Sciatic nerve (tissue), 2 donors: ENCODE measurements at regions not wholly inside any gene's neighbourhood (a gene's known extent, or its start where the extent isn't known, plus 50 kb on each side); places are given as distances from the start of the nearest gene placed in this dataset.

Experiments used
- ATAC-seq: fragments of 200-7000 bp; cut with Tn5 transposase; one replicate; pipeline ENCODE4 v1.9.1; 2020; ENCODE audit warnings: mild to moderate bottlenecking, moderate library complexity
- DNase-seq: peaks from one replicate; pipeline ENCODE4 v3.0.0-alpha.2; 2020; ENCODE audit warnings: low spot score
- intact Hi-C: fragments of 100-400 bp; cut with DNase I; formaldehyde crosslinking; loops from one replicate; pipeline ENCODE4 v1.14.2; 2022
- donor health status: DM: no; HTN: no; CAD: no.
- donor health status: DM: no; HTN: no; CAD: no.

DNA sequence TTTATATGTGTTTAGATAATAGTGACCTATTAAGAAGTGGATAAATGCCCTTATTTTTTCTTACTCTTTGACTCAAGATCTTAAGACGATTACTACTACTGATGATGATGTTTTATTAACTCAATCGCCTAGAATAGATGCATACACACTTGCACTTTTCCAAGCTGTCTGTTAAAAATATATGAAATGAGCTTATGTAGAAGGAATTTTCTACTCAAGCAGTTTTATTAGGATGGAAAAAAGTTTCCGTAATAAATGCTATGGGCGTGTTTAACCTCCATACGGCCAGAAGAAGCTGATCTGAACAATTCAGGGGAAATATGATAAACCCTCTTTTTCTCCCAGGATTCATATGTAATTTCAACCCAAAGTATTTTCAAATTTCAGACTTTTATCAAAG is 455.7 kb upstream of the MPDZ start:
- intact Hi-C loops, result no loop called here
- no peak for ATAC-seq
- no peak for DNase-seq

DNA sequence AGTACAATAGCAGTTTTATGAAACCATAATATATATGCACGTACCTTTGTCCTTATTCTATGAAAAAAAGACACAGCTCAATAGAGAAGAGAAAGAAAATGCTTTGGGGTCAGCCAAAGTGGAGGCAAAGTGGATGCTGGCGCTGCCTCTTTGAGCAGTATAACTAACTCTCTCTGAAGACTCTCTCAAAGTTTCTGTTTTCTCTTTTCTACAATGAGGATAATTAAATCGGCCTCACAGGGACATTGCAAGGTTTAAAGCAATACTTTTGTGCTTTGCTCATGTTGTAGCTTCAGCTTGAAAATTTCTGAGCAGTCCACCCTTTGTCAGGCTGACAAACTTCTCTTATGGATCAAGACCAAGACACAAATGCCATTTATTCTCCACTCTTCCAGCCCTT is 455.1 kb upstream of the MPDZ start:
- intact Hi-C loops, result no loop called here
- DNase-seq (no peak), ATAC-seq (peak; percentile 42)

DNA sequence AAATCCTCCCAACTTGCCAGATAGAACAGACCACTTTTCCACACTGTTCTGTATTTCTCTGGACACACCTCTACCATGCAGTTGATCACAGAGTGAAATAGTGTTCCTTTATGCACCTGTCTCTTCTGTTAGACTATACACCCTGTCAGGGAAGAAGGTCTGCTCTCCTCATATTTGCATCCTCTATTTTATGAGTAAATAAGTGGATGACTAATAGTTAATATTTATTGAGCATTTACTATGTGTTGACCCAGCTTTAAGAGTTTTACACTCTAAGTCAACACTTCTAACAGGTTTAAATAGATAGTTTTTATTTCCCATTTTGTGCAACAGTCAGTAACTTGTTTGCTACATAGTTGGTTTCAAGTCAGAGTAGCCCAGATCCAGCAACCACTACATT is 452.8 kb upstream of the MPDZ start:
- ATAC-seq (no peak), DNase-seq (no peak)
- intact Hi-C loops, result no loop called here

DNA sequence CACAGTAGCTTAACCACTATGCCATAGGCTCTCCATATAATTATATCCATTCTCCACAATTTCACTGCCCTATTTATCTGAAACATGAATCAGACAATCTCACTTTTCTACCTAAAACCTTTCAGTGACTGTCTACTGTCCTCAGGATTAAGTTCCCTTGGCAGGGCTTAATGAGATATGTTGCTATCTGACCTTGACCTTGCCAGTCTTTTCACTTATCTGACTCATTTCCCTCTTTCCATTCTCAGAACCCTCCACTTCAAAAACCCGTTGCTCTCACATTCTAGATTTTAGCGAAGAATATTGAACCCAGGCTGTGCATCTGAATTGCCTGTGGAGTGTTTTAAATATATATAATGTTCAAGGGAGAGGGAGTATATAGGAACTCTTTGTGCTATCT is 452.1 kb upstream of the MPDZ start:
- intact Hi-C loops, result no loop called here
- ATAC-seq (no peak), DNase-seq (no peak)

DNA sequence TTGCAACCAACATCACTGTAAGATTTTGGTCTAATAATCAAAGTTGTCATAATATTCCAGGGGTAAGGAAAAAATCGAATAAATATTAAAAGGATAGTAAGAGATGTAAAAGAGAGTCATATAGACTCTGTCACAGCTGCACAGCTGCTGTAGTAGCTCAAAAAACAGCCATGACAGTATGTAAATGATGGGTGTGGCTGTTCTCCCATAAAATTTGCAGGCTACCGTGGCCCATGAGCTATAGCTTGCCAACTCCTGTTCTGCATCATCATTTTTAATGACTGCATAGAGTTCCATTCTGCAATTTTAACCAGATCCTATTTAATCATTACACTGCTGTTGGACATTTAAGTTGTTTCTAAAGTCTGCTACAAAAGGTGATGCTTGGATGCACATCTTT is 450.5 kb upstream of the MPDZ start:
- no peak for ATAC-seq

DNA sequence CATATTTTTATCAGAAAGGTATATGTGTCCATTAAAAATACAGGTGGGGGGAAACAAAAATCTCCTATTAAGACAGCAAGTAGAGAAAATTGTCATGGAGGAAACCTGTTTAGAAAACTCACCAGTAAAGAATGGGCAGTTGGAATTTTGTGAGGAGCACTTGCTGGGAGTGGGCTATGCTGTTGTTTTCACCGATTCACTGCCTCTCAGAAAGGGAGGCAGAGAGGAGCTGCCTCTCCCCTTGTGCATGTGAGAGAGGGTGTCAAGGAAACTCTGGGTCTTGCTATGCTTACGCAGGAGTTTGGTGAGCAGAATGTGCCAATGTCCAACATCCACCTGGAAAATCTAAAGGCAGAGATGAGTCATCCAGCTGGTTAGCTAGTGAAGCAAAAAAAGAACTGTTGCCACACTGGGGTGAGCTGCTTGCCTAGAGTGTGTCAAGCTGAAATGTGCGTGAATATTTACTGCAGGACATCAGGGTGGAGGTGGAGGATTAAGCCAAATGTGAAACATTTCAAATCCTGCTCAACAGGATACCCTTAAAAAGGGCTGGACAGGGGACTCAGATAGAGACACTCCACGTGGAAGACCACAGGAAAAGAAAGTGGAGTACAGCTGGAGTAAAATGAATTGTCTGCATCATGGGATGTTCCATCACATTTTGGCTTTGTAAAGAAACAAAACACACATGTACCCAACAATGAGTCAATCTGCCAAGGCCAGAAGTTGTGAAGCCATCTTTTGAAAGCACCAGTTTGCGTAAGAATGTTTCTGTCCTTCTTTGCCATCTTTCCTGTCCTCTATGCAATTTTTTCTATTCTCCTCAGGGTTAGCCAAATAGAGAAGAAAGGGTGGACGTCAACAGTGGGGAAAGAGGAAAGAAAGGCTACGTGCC is 449.7 kb upstream of the MPDZ start:
- intact Hi-C loops, result no loop called here
- no peak for ATAC-seq
- DNase-seq, result no peak

More for the DNA sequence above, 450.5 kb upstream of the MPDZ start:
- DNase-seq, result no peak
- intact Hi-C loops, result no loop called here

DNA sequence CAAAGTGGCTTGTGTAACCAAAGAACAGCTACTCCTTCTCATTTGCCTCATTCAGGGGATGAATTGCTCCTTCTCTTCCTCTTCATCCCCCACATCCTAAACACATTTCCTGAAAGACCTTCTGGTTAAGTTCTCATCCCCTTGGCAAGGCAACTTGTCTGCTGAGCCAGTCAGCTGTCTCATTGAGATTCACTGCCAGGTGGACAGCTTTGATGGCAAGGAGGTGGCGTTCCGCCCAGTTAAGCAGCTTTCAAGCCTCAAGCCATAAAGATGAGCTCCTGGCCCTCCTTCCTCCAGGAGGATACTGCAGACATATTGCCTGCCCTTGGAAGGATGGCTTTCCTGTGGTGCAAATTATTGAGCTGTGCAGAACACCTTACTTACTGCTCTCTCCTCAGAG is 448.6 kb upstream of the MPDZ start:
- DNase-seq (no peak), ATAC-seq (no peak)
- intact Hi-C loops, result no loop called here

DNA sequence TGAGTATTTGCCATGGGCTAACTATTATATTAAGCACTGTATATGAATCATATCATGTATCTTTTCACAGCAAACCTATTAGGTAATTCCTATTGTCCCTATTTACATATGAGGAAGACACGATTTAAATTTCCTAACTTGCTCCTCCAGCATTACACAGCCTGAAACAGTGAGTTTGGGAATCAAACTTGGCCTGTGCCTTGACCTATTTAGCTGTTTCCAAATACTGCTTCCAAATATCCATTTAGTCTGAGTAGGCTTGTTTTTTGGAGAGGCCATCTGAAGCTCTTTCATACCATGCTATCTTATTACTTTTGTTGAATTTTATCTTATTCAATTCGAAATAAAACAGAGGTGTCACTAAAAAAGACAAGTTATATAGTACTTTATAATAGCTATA is 447.3 kb upstream of the MPDZ start:
- peak; percentile 50 for ATAC-seq
- DNase-seq, result no peak
- intact Hi-C loops, result no loop called here

DNA sequence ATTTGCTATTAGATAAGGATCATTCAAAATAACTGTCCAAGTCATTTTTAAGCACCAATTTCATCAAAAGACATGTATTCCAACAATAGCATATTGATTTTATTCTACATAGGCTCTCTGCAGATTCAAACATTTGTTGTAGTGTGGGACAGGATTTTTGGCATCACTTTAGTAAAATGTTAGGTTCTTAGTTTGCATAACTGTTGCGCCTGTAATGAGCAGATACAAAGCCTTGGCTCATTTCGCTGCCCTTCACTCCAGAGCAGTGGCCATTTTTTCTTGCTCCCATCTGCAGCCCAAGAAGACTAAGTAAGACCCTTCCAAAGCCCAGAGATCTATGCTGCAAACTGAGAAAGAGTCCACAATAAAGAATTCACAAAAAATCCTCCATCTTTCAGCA is 446.0 kb upstream of the MPDZ start:
- intact Hi-C loops, result no loop called here
- DNase-seq (no peak), ATAC-seq (no peak)

DNA sequence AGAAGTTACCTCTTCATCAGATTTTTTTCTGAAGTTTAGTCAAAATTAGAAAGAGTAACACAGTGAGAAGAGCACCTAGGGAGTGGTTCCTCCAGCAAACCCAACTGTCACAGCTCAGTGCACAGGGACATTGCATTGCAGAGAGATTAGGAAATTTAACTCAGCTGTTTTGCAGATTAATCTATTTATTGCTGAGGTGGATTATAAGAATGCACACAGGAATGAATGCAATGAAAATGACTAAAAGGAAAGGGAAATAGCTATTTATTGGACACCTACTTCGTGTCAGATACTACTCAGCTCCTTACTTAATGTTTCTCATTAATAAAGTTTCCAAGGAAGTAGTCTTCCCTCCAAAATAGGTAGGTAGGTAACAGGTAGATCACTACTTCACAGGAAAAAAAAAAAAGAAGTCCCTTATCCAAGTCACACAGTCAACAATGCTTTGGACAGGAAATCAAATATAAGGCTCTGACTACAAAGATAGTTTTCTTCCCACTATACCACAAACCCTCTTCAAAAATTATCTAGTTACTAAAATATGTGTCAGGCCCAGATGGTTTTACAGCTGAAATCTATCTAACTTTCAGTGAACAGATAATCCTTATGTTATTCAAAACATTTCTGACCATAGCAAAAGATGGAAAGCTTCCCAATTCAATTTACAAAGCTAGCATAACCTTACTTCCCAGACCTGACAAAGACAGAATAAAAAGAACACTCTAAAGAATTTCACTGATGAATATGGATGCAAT is 442.2 kb upstream of the MPDZ start:
- no peak for ATAC-seq
- DNase-seq, result no peak
- intact Hi-C loops, result no loop called here

DNA sequence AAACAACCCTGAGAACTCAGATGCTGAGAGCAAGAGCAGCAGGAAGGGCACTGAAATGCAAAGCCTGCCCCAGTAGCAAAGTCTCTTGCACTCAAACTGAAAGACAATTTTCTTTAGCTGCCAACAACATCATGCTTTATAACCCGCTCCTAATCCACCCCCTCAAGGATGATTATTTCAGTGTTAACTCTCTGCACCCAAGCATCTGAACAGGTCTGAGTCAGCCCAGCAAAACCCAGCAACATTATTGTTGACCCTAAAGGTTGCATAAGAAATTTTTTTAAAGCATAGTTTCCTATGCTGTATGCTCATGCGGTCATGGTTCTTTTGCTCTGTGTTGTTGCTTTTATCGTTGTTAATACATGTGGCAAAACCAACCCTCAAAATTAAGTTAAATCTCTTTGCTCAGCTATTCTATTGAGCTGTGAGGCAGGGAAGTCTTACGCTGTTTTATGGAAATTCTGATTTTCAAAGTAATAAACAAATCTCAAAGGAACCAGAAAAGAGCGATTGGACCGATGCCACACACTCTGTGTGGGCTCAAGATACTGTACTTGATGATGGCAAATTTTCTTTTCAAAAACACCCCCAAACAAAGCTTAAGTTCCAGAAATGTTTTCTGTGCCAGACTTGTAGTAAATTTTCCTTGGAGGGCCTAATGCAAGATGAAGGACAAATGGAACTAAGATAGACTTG is 440.6 kb upstream of the MPDZ start:
- ATAC-seq, result peak; percentile 48
- DNase-seq, result no peak
- intact Hi-C loops, result no loop called here

DNA sequence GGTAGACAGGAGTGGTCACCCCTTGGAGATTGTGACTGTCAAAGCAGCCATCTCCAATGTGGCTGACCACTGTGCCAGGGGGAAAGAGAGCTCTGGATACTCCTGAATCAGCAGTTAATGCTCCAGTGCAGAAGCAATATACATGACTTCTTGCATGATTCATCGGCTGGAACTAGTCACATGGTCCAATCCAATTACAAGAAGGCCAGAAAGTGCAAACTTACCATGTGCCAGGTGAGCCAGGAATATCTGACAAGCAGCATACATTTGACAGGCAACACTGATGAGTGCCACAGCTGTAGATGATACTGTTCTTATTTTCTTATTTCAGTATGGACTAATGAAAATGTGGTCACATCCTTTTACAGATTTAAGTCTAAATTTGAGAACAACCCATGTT is 440.0 kb upstream of the MPDZ start:
- DNase-seq (no peak), ATAC-seq (no peak)
- intact Hi-C loops, result no loop called here

DNA sequence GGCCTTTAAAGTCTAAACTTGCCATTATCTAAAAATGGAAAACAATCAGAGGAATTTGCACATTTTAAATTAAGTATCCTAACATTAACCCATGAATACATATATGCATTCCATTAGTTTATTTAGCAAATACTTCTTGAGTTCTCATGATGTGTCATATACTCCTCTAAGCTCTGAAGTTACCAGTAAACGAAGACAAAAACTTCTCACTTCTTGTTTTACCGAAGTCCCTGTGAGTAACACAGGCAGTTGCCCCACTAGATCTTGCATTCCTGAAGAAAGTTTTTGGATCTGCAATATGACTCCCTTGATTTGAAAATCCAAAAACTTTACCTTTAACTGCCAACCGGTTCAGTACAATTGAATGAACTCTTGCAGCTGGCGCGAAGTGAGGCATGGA is 439.0 kb upstream of the MPDZ start:
- DNase-seq (no peak), ATAC-seq (no peak)
- intact Hi-C loops, result no loop called here

DNA sequence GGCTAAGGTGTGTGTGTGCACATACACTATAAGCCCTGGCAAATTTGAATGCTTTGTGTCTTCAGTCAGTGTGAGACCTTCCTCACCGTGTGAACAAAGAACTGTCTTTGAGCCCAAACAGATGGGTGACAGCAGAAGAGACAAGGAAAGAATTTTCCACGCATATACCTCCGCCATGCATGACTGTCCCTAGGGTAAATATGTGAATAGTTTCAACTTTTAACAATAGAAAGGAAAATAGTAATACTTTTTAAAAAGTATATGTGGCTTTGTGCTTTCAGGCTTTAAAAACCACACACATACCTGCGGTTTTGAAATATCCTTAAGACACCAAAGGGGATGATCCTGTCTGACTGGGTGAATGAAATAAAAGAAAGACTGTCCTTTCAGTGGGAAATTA is 438.6 kb upstream of the MPDZ start:
- intact Hi-C loops, result no loop called here

DNA sequence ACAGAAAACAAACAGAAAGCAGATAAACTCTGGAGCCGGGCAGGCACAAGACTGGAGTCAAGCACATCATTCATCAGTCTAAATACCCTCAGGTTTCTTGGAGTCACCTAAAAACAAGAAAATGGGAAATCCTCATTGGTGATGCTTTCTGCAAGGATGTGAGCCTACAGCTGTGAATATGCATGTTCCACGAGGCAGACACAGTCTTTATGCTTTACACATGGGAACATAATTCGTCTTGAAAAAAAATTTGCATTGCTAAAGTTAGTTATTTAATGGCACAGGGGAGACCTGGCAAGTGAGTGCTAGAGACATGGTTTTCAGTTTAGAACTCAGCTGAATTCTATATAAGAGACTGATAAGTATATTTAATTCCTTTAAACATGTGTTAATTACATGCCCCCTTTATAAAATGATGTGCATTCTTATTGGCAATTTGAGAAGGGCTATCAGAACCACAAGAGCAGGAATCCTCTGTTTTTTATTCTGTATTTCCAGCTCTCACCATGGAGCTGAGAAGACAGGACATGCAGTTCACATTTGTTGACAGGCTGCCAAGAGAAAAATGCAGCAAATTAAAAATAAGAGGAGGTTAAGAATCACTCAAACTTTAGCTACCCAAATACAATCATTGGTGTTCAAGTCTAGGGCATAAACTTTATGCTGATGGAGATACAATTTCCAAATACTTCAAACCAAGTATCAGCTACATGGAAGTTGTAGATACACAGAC is 438.0 kb upstream of the MPDZ start:
- ATAC-seq (no peak), DNase-seq (no peak)
- intact Hi-C loops, result no loop called here

More for the DNA sequence above, 438.6 kb upstream of the MPDZ start:
- no peak for DNase-seq
- ATAC-seq, result no peak

DNA sequence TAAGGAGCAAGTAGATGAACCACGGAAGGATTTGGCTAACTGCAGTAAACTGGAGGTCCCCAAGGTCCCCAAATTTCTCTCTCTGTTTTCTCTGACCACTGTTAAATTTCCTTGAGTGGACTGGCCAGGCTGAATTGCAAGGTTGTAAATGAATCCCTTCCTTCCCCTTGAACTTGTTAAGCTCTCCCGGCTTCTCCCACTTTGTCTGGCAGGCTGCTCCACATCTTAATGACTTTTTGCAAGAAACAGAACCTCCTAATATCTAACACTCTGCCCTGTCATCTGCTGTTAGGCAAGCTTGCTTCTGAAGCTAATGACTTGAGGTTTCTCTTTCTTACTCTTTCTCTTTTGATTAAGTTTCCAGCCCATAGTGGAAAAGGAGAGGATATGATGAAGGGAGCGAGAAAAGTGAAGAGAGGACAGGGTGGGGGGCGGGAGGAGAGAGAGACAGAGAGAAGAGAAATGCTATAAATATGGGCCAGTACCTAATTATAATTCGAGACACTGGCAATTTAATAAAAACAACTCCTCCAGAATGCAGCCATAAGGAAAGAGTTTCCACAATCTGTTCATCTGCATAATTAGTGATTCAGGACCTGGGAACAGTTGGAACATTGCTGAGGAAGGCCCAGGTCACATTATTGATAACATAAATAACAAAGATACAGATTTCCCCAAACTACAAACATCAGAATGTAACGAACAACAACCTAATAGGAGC is 437.3 kb upstream of the MPDZ start:
- no peak for DNase-seq
- intact Hi-C loops, result no loop called here
- peak; percentile 60 for ATAC-seq

DNA sequence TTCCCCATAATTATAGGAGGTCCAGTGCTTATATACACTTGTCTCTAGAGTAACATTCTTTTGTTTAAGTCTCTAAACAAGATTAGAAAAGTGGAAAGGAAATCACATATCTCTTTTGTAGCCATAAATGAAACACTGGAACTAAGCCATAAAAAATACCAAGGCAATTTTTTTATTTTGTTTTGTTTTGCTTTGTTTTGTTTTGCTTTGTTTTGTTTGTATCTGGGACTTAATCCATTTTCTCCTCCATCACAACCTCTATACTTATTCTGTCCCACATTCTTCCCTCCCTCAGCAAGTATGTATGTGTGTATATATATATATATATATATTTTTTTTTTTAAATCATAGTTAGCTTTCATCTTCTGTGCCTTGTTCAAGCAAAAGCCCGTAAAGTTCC is 436.6 kb upstream of the MPDZ start:
- intact Hi-C loops, result no loop called here
- no peak for DNase-seq
- no peak for ATAC-seq

DNA sequence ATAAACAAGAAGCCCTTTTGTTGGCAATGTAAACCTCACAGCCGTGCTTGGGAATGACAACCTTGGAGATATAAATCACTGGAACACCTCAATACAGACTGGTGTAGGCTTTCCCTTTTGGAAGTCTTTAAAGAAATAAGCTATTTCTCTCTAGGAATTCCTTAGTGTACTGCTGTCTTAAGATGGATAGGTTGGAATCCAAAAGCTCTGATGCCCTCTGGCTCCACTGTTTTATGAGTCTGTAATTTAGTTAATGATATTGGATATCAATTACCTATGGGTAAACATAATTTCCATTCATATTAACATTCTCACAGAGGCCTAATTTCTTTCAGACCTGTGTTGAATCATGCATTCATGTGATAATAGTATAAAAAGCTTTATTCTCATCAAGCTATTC is 435.9 kb upstream of the MPDZ start:
- intact Hi-C loops, result no loop called here
- no peak for DNase-seq
- no peak for ATAC-seq
